Heart right ventricle (tissue), 16 donors: ENCODE measurements at regions not wholly inside any gene's neighbourhood (a gene's known extent, or its start where the extent isn't known, plus 50 kb on each side); places are given as distances from the start of the nearest gene placed in this dataset.
"Not testable (repeated sequence)": the region's sequence is repeated elsewhere in the genome, so short reads cannot be mapped to it uniquely, and the experiment has no call there.

Experiments used
- ATAC-seq, 8 donors: fragments of 200-7000 bp; cut with Tn5 transposase; one replicate each; pipeline ENCODE4 v1.9.1; 2020; ENCODE audit warnings: mild to moderate bottlenecking in 8 of 8, moderate library complexity in 8 of 8, moderate number of reproducible peaks in 1 of 8
- DNase-seq, 2 donors: peaks; one replicate each; pipeline ENCODE4 v3.0.0-alpha.2; 2020
- H3K27ac ChIP-seq, 10 donors: fragments of 200-600 bp; sonication (generic) in 2 of 10; one replicate each; pipeline versions ENCODE4 v1.5.0 to v1.8.0; 2020 to 2022; ENCODE audit warnings: mild to moderate bottlenecking in 3 of 10
- H3K27me3 ChIP-seq, 7 donors: fragments of 200-600 bp; one replicate each; pipeline ENCODE4 v1.8.0; 2021 to 2022; ENCODE audit warnings: mild to moderate bottlenecking in 2 of 7
- H3K36me3 ChIP-seq, 9 donors: fragments of 200-600 bp; sonication (generic) in 1 of 9; one replicate each; pipeline versions ENCODE4 v1.5.0 to v1.8.0; 2020 to 2022; ENCODE audit warnings: mild to moderate bottlenecking in 2 of 9
- H3K4me1 ChIP-seq, 9 donors: fragments of 200-600 bp; sonication (generic) in 1 of 9; one replicate each; pipeline versions ENCODE4 v1.5.0 to v1.8.0; 2020 to 2022; ENCODE audit warnings: mild to moderate bottlenecking in 4 of 9
- H3K4me3 ChIP-seq, 10 donors: fragments of 200-600 bp; sonication (generic) in 2 of 10; one replicate each; pipeline versions ENCODE4 v1.5.0 to v1.8.0; 2020 to 2022; ENCODE audit warnings: mild to moderate bottlenecking in 7 of 10, moderate library complexity in 2 of 10
- H3K9me3 ChIP-seq, 11 donors: fragments of 200-600 bp in 10 of 11; sonication (generic) in 2 of 11; one replicate each; pipeline versions ENCODE4 v1.5.0 to v1.8.0; 2013 to 2022; ENCODE audit warnings: mild to moderate bottlenecking in 2 of 11, control low read depth in 1 of 11, moderate library complexity in 1 of 11
- CTCF ChIP-seq, 9 donors: fragments of 200-600 bp; sonication (generic) in 2 of 9; IDR thresholded peaks; one replicate each; pipeline versions ENCODE4 v1.5.0 to v1.8.0; 2021 to 2022; ENCODE audit warnings: antibody characterized with exemption in 9 of 9, mild to moderate bottlenecking in 5 of 9, moderate library complexity in 1 of 9
- WGBS, 2 donors: extraction: QIAGEN DNeasy Blood & Tissue Kit; methylation state at CpG; one replicate each; pipeline ENCODE4 v1.1.7; 2013; ENCODE audit warnings: inconsistent platforms in 1 of 2; 5-methylcytosine and 5-hydroxymethylcytosine counted together
- intact Hi-C, 10 donors: fragments of 100-400 bp; cut with DNase I; formaldehyde crosslinking; loops; one replicate each; pipeline versions ENCODE4 v1.11.1 to v1.14.2; 2022
- donor health status: Arrhythmogenic right ventricular cardiomyopathy.
- donor health status: ischemic (EF 13 %, LVEDD 7.1; RV severe dilation, severe dysfunction).
- donor health status: healthy with polysubstance abuse.
- donor health status: DM: no; HTN: yes; CAD: no.
- donor health status: DM: no; HTN: no; CAD: no.
- donor health status: ischemic (EF 25% LVEDD 6.9; RV normal size, moderate dysfunction).
- donor health status: ischemic (EF 25% LVEDD 5.7; RV mildly dilated, moderate dysfunction).
- donor health status: healthy.
- donor health status: DM: yes; HTN: yes; CAD: no.
- donor health status: Ischemic cardiomyopathy.
- donor health status: ischemic (EF 35%, LVEDD 5.7; RV mildly dilated, moderate dysfunction).
- donor health status: nonischemic (EF 11% LVEDD 7.7; RV severe dilation, severe dysfunction).
- donor health status: DM: yes; HTN: yes; CAD: no.
- donor health status: PGD.
- donor health status: ischemic (EF 29% LVEDD 5.4; RV normal size, mild dysfunction).
- donor health status: nonischemic (EF 23%, LVEDD 6.1; RV moderate dilation, normal function).

DNA sequence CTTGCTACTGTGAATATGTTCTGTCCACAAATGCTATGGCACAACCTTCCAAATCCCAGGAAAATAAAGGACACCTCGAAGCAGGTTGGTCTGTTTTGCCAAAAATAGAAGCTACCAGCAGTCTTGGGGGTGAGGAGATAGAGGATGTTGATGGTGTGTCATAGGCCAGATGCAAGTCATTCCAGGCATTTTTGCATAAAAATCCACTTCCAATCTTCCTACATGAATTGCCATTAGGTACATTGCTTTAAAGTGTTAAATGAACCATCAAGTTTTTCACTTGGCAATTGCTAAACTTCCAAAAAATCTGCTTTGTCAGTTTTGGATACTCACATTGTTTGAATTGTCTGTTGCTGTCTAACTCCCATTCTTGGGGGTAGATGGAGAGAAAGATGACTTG is 295.4 kb downstream of the MYCN start:
- 58 to 77% methylated on average over 1 of the region's 1 CpG for WGBS, 2 donors

GRCh38 chr2:16235291-16235690 is 294.9 kb downstream of the MYCN start:
- H3K27me3 ChIP-seq, H3K4me3 ChIP-seq, ATAC-seq, H3K27ac ChIP-seq, H3K9me3 ChIP-seq, H3K4me1 ChIP-seq, H3K36me3 ChIP-seq, DNase-seq, intact Hi-C loops: not testable (repeated sequence)
- 88 to 89% methylated on average over 20 of the region's 20 CpGs for WGBS, 2 donors

More for the DNA sequence above, 295.4 kb downstream of the MYCN start:
- intact Hi-C loops = no loop called here
- Histone ChIP-seq H3K27me3 (peaks cover 0 to 6% (median 0%) of the 10 kb centered on the region in 7 donors), H3K9me3 (no peaks in the 10 kb centered on the region), H3K4me3 (no peak overlapping the region), H3K27ac (no peak overlapping the region), H3K36me3 (no peaks in the 10 kb centered on the region), H3K4me1 (no peaks in the 10 kb centered on the region)
- DNase-seq = no peak
- ATAC-seq = no peak
- no peak for TF ChIP-seq CTCF (IDR thresholded peaks at IDR 0.05)

- 76 to 82% methylated on average over 6 of the region's 6 CpGs for WGBS, 2 donors
- DNase-seq (no peak), ATAC-seq (no peak)
- Histone ChIP-seq H3K4me1 (no peaks in the 10 kb centered on the region), H3K27ac (no peak overlapping the region), H3K4me3 (no peak overlapping the region), H3K9me3 (no peaks in the 10 kb centered on the region), H3K36me3 (no peaks in the 10 kb centered on the region), H3K27me3 (peaks cover 0 to 12% (median 0%) of the 10 kb centered on the region in 7 donors)
- no peak for TF ChIP-seq CTCF (IDR thresholded peaks at IDR 0.05)
- intact Hi-C loops = loop anchor here in 1 of 10 donors (5.0 kb wide), 1 partner anchor 287 kb away; the partner anchor contains the start of gene MYCN
Measured at GRCh38 chr2:16228951-16229350, 288.6 kb downstream of the MYCN start.

GRCh38 chr2:16228471-16228870 is 288.1 kb downstream of the MYCN start:
- no peak for ATAC-seq
- intact Hi-C loops = loop anchor here in 1 of 10 donors (5.0 kb wide), 1 partner anchor 286 kb away; the partner anchor contains the start of gene MYCN
- H3K36me3 ChIP-seq = no peaks in the 10 kb centered on the region
- DNase-seq = no peak
- H3K4me1 ChIP-seq = no peaks in the 10 kb centered on the region
- H3K27ac ChIP-seq = no peak overlapping the region
- no peak for TF ChIP-seq CTCF (IDR thresholded peaks at IDR 0.05)
- no peak overlapping the region for H3K4me3 ChIP-seq
- no peaks in the 10 kb centered on the region for H3K9me3 ChIP-seq
- WGBS, 2 donors = 87 to 93% methylated on average over 7 of the region's 7 CpGs
- H3K27me3 ChIP-seq = peaks cover 0 to 12% (median 0%) of the 10 kb centered on the region in 7 donors

GRCh38 chr2:16227811-16228462 is 287.6 kb downstream of the MYCN start:
- Histone ChIP-seq H3K4me3 (no peak overlapping the region), H3K9me3 (no peaks in the 10 kb centered on the region), H3K36me3 (no peaks in the 10 kb centered on the region), H3K27me3 (peaks cover 0 to 12% (median 0%) of the 10 kb centered on the region in 7 donors), H3K27ac (no peak overlapping the region), H3K4me1 (no peaks in the 10 kb centered on the region)
- TF ChIP-seq CTCF (IDR thresholded peaks at IDR 0.05) = no peak
- DNase-seq (no peak), ATAC-seq (no peak)
- intact Hi-C loops = loop anchor here in 1 of 10 donors (5.0 kb wide), 1 partner anchor 286 kb away; the partner anchor contains the start of gene MYCN
- WGBS, 2 donors = 70 to 73% methylated on average over 17 of the region's 17 CpGs
